ENCODE measurements at regions not wholly inside any gene's neighbourhood (a gene's known extent, or its start where the extent isn't known, plus 50 kb on each side); places are given as distances from the start of the nearest gene placed in this dataset.

DNA sequence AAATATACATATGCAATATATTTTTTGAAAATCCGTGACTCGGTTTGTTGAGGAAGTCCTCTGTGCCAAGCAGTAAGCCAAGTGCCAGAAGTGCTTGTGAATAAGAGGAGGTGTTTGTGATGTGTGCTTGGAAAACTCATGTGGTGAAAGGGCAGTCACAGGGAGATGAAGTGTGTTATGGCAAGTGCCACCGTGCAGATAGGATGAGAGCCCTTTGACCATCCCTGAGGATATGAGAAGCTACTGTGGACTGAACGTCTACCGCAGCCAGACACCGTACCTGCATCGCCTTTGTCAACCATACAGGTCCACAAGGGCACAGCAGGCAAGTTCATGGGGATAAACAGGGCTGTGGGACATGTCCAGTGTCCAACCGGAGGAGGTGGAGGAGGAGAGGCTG, 288.9 kb upstream of the MYT1L start:
- Histone ChIP-seq H3K9ac (ENCODE audit: low read length) (no peak overlapping the region), H3K79me2 (ENCODE audit: insufficient read depth, low read length) (no peaks in the 10 kb centered on the region), H3K4me3 (ENCODE audit: low read depth, low read length, poor library complexity, severe bottlenecking) (no peak overlapping the region), H3K4me1 (ENCODE audit: insufficient read depth, low read length, severe bottlenecking) (no peaks in the 10 kb centered on the region), H3K9me3 (ENCODE audit: low read length) (no peaks in the 10 kb centered on the region), H3K27ac (ENCODE audit: low read depth, low read length, poor library complexity, severe bottlenecking) (no peak overlapping the region), H3K36me3 (ENCODE audit: insufficient read depth, low read length) (no peaks in the 10 kb centered on the region), H3K27me3 (ENCODE audit: insufficient read depth, low read length) (no peaks in the 10 kb centered on the region), H3F3A (ENCODE audit: insufficient read depth, low read length) (no peaks in the 10 kb centered on the region), H3K9me2 (ENCODE audit: low read depth, low read length) (no peaks in the 10 kb centered on the region), H3K4me2 (ENCODE audit: low read length) (no peak overlapping the region), H4K20me1 (ENCODE audit: insufficient read depth, low read length) (no peaks in the 10 kb centered on the region), H2AFZ (ENCODE audit: low read length) (no peak overlapping the region)
- TF ChIP-seq, protein P1, sequence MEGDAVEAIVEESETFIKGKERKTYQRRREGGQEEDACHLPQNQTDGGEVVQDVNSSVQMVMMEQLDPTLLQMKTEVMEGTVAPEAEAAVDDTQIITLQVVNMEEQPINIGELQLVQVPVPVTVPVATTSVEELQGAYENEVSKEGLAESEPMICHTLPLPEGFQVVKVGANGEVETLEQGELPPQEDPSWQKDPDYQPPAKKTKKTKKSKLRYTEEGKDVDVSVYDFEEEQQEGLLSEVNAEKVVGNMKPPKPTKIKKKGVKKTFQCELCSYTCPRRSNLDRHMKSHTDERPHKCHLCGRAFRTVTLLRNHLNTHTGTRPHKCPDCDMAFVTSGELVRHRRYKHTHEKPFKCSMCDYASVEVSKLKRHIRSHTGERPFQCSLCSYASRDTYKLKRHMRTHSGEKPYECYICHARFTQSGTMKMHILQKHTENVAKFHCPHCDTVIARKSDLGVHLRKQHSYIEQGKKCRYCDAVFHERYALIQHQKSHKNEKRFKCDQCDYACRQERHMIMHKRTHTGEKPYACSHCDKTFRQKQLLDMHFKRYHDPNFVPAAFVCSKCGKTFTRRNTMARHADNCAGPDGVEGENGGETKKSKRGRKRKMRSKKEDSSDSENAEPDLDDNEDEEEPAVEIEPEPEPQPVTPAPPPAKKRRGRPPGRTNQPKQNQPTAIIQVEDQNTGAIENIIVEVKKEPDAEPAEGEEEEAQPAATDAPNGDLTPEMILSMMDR (IDR thresholded peaks at IDR 0.05; ENCODE audit: low read length): no peak
- no peak for TF ChIP-seq EZH2 (IDR thresholded peaks at IDR 0.05; ENCODE audit: borderline replicate concordance, low read length)

DNA sequence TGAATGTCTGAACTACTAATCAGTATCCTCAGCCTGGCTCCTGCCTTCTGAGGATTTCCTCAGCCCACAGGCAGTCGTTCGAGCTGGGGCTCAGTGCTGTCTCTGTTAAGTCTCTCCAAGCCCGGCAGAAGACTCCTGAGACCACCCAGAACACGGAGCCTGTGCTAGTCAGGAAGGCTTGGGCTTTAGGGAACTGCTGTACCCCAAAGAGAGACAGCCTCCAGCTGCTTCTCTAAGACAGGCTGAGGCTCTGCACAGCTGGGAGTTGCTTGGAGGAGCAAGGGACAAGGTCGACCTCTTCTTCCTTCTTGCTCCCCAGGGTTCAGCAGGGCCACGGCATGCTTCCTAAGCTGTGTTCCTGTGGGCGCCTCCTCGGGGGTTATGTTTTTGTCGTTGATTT, 283.4 kb upstream of the MYT1L start:
- Histone ChIP-seq H4K20me1 (ENCODE audit: insufficient read depth, low read length) (no peaks in the 10 kb centered on the region), H3K4me1 (ENCODE audit: insufficient read depth, low read length, severe bottlenecking) (no peaks in the 10 kb centered on the region), H3K27me3 (ENCODE audit: insufficient read depth, low read length) (no peaks in the 10 kb centered on the region), H3K4me2 (ENCODE audit: low read length) (no peak overlapping the region), H3F3A (ENCODE audit: insufficient read depth, low read length) (no peaks in the 10 kb centered on the region), H3K27ac (ENCODE audit: low read depth, low read length, poor library complexity, severe bottlenecking) (no peak overlapping the region), H3K36me3 (ENCODE audit: insufficient read depth, low read length) (no peaks in the 10 kb centered on the region), H3K9me3 (ENCODE audit: low read length) (no peaks in the 10 kb centered on the region), H2AFZ (ENCODE audit: low read length) (no peak overlapping the region), H3K9ac (ENCODE audit: low read length) (no peak overlapping the region), H3K9me2 (ENCODE audit: low read depth, low read length) (no peaks in the 10 kb centered on the region), H3K4me3 (ENCODE audit: low read depth, low read length, poor library complexity, severe bottlenecking) (no peak overlapping the region), H3K79me2 (ENCODE audit: insufficient read depth, low read length) (no peaks in the 10 kb centered on the region)
- no peak for TF ChIP-seq EZH2 (IDR thresholded peaks at IDR 0.05; ENCODE audit: borderline replicate concordance, low read length)
- TF ChIP-seq, protein P1 (IDR thresholded peaks at IDR 0.05; ENCODE audit: low read length): no peak

DNA sequence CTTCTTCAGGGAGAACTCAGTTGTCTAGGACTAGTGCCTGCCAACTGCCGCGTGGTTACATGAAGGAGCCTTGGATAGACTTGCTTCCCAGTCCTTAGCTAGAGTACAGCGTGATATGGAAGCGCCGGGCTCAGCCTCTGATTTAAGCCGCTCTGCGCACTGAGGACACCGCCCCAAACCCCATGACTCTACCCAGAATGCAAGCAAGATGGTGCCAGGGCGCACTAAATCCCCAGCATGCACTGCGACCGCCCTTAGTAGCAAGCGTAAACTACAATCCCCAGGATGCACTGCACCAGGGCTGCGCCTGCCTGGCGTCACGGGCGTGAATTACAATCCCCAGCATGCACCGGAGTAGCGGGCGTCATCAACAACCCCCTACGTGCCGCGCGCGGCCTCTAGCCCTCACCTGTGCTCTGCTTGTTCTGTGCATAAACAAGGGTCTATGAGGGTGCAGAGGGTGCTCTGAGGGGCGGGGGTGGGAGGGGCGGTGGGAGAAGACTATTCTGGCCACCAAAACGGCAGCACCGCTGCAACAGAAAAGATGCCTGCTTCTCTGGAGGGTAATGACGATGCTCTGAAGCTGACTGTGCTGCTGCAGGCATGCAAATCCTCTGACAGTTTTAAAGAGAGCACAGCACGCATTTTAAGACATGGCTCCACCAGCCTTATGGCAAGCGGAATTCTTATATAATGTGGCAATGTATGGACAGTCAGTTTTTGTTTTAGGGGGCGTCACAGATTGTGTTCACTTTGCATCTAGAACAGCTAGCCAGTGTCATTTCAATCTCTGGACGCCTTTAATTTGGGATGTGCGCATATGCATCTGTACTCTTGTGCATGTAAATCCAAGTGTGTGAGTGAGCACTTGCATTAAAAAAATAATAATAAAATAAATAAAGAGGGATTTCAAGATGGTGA, 282.5 kb upstream of the MYT1L start:
- H3K9me3 ChIP-seq (ENCODE audit: low read length): no peaks in the 10 kb centered on the region
- TF ChIP-seq EZH2 (IDR thresholded peaks at IDR 0.05; ENCODE audit: borderline replicate concordance, low read length): no peak
- no peaks in the 10 kb centered on the region for H3K36me3 ChIP-seq (ENCODE audit: insufficient read depth, low read length)
- no peaks in the 10 kb centered on the region for H3K4me1 ChIP-seq (ENCODE audit: insufficient read depth, low read length, severe bottlenecking)
- H3K27me3 ChIP-seq (ENCODE audit: insufficient read depth, low read length): no peaks in the 10 kb centered on the region
- no peaks in the 10 kb centered on the region for H4K20me1 ChIP-seq (ENCODE audit: insufficient read depth, low read length)
- no peak overlapping the region for H3K4me2 ChIP-seq (ENCODE audit: low read length)
- H3K9ac ChIP-seq (ENCODE audit: low read length): no peak overlapping the region
- H3F3A ChIP-seq (ENCODE audit: insufficient read depth, low read length): no peaks in the 10 kb centered on the region
- no peaks in the 10 kb centered on the region for H3K79me2 ChIP-seq (ENCODE audit: insufficient read depth, low read length)
- no peak overlapping the region for H2AFZ ChIP-seq (ENCODE audit: low read length)
- H3K9me2 ChIP-seq (ENCODE audit: low read depth, low read length): no peaks in the 10 kb centered on the region
- no peak overlapping the region for H3K27ac ChIP-seq (ENCODE audit: low read depth, low read length, poor library complexity, severe bottlenecking)
- H3K4me3 ChIP-seq (ENCODE audit: low read depth, low read length, poor library complexity, severe bottlenecking): no peak overlapping the region
